ENCODE measurements at regions not wholly inside any gene's neighbourhood (a gene's known extent, or its start where the extent isn't known, plus 50 kb on each side); places are given as distances from the start of the nearest gene placed in this dataset.

DNA sequence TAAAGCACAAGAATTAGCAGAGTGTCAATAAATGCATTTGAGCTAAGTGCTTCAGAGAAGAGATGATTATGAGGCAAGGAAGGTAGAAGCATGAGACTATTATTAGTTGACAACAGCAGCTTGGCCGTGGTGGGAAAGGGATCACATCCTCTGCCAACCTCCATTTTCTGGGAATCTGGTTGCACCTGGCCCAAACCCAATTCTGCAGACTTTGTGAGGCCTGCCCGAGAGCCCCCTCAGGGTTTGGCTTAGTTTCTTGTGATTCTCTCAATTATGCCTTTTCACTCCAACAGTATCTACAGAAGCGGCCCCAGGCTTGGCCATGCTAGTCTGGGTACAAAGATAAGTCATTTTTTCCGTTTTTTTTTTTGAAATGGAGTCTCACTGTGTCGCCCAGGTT, 111.0 kb upstream of the B3GAT2 start:
- ATAC-seq, result no peak
- no peaks in the 10 kb centered on the region for H3K27me3 ChIP-seq (ENCODE audit: control insufficient read depth, insufficient read depth, low read length)
- no peak overlapping the region for H3K27ac ChIP-seq (ENCODE audit: low read length)
- H3K36me3 ChIP-seq (ENCODE audit: control insufficient read depth, insufficient read depth, low read length), result no peaks in the 10 kb centered on the region
- no peak for TF ChIP-seq POLR2AphosphoS5 (IDR thresholded peaks at IDR 0.05; ENCODE audit: low read depth, low read length)
- TF ChIP-seq TCF7L2 (IDR thresholded peaks at IDR 0.05; ENCODE audit: low read depth, low read length), result no peak
- TF ChIP-seq SIN3A (IDR thresholded peaks at IDR 0.05; ENCODE audit: borderline replicate concordance, insufficient read depth, low read depth, low read length), result no peak
- TF ChIP-seq, protein P1, sequence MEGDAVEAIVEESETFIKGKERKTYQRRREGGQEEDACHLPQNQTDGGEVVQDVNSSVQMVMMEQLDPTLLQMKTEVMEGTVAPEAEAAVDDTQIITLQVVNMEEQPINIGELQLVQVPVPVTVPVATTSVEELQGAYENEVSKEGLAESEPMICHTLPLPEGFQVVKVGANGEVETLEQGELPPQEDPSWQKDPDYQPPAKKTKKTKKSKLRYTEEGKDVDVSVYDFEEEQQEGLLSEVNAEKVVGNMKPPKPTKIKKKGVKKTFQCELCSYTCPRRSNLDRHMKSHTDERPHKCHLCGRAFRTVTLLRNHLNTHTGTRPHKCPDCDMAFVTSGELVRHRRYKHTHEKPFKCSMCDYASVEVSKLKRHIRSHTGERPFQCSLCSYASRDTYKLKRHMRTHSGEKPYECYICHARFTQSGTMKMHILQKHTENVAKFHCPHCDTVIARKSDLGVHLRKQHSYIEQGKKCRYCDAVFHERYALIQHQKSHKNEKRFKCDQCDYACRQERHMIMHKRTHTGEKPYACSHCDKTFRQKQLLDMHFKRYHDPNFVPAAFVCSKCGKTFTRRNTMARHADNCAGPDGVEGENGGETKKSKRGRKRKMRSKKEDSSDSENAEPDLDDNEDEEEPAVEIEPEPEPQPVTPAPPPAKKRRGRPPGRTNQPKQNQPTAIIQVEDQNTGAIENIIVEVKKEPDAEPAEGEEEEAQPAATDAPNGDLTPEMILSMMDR (IDR thresholded peaks at IDR 0.05), result no peak
- TF ChIP-seq, protein P2, sequence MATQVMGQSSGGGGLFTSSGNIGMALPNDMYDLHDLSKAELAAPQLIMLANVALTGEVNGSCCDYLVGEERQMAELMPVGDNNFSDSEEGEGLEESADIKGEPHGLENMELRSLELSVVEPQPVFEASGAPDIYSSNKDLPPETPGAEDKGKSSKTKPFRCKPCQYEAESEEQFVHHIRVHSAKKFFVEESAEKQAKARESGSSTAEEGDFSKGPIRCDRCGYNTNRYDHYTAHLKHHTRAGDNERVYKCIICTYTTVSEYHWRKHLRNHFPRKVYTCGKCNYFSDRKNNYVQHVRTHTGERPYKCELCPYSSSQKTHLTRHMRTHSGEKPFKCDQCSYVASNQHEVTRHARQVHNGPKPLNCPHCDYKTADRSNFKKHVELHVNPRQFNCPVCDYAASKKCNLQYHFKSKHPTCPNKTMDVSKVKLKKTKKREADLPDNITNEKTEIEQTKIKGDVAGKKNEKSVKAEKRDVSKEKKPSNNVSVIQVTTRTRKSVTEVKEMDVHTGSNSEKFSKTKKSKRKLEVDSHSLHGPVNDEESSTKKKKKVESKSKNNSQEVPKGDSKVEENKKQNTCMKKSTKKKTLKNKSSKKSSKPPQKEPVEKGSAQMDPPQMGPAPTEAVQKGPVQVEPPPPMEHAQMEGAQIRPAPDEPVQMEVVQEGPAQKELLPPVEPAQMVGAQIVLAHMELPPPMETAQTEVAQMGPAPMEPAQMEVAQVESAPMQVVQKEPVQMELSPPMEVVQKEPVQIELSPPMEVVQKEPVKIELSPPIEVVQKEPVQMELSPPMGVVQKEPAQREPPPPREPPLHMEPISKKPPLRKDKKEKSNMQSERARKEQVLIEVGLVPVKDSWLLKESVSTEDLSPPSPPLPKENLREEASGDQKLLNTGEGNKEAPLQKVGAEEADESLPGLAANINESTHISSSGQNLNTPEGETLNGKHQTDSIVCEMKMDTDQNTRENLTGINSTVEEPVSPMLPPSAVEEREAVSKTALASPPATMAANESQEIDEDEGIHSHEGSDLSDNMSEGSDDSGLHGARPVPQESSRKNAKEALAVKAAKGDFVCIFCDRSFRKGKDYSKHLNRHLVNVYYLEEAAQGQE (IDR thresholded peaks at IDR 0.05; ENCODE audit: insufficient read depth in 1 of 2, low read depth in 2 of 2, low read length in 1 of 2), result no peak
- ChIA-PET POLR2A (no interaction called here), CTCF (no interaction called here)
- in situ Hi-C loops (cut with HindIII; ENCODE audit: low pct_unique_long_range_greater_than_20kb, low sequenced_read_pairs) (no loop called here), intact Hi-C loops (cut with micrococcal nuclease; ENCODE audit: unreplicated experiment) (no loop called here)
- no peaks in the 10 kb centered on the region for H3K4me1 ChIP-seq (ENCODE audit: control insufficient read depth, insufficient read depth, low read length)
- no peak for DNase-seq (ENCODE audit: low read depth, low spot score)
- BruUV-seq (replicated peaks), result no TSS peak
- no peak overlapping the region for H3K4me3 ChIP-seq (ENCODE audit: low read depth in 2 of 2, low read length in 2 of 2)
- no peaks in the 10 kb centered on the region for H3K9me3 ChIP-seq (ENCODE audit: control insufficient read depth, insufficient read depth, low read depth, low read length)

DNA sequence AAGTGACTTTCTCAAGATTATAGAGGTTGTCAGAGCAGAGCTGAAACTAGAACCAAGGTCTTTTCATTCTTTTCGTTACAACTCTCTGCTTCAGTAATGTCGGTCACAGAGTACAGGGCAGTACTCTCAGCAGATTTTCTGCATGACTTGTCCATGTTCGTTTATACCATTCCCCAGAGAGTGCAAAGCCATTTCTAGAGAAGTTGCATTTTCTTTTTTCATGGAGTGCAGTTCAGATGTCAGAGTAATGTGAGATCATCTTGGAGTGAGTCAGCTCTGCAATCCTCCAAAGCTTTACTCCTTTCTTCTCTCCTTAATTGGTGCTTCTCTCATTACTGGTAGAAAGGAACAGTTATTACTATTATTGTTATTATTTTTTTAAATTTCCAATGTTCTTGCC, 115.6 kb upstream of the B3GAT2 start:
- H3K4me3 ChIP-seq (ENCODE audit: low read depth in 2 of 2, low read length in 2 of 2), result no peak overlapping the region
- H3K27me3 ChIP-seq (ENCODE audit: control insufficient read depth, insufficient read depth, low read length), result no peaks in the 10 kb centered on the region
- in situ Hi-C loops (cut with HindIII; ENCODE audit: low pct_unique_long_range_greater_than_20kb, low sequenced_read_pairs), result no loop called here
- DNase-seq (ENCODE audit: low read depth, low spot score), result no peak
- no peaks in the 10 kb centered on the region for H3K9me3 ChIP-seq (ENCODE audit: control insufficient read depth, insufficient read depth, low read depth, low read length)
- H3K4me1 ChIP-seq (ENCODE audit: control insufficient read depth, insufficient read depth, low read length), result no peaks in the 10 kb centered on the region
- no peak for ATAC-seq
- no TSS peak for BruUV-seq (replicated peaks)
- ChIA-PET CTCF (no interaction called here), POLR2A (no interaction called here)
- no peak overlapping the region for H3K27ac ChIP-seq (ENCODE audit: low read length)
- intact Hi-C loops (cut with micrococcal nuclease; ENCODE audit: unreplicated experiment), result no loop called here
- H3K36me3 ChIP-seq (ENCODE audit: control insufficient read depth, insufficient read depth, low read length), result no peaks in the 10 kb centered on the region
- TF ChIP-seq TCF7L2 (IDR thresholded peaks at IDR 0.05; ENCODE audit: low read depth, low read length), result no peak
- TF ChIP-seq, protein P1 (IDR thresholded peaks at IDR 0.05), result no peak
- TF ChIP-seq, protein P2 (IDR thresholded peaks at IDR 0.05; ENCODE audit: insufficient read depth in 1 of 2, low read depth in 2 of 2, low read length in 1 of 2), result no peak
- TF ChIP-seq SIN3A (IDR thresholded peaks at IDR 0.05; ENCODE audit: borderline replicate concordance, insufficient read depth, low read depth, low read length), result no peak
- no peak for TF ChIP-seq POLR2AphosphoS5 (IDR thresholded peaks at IDR 0.05; ENCODE audit: low read depth, low read length)
